Mesenchymal stem cell (in vitro differentiated cells and primary cell): ENCODE measurements at regions not wholly inside any gene's neighbourhood (a gene's known extent, or its start where the extent isn't known, plus 50 kb on each side); places are given as distances from the start of the nearest gene placed in this dataset.

Source experiments
- DNase-seq: peaks from one replicate; pipeline ENCODE4 v3.0.0-alpha.2; 2013
- H2AFZ ChIP-seq: one replicate; pipeline ENCODE4 v1.6.1; 2013; ENCODE audit warnings: low read depth, mild to moderate bottlenecking, control low read depth, inconsistent platforms, low read length, moderate library complexity
- H2AK5ac ChIP-seq: 2 replicates; pipeline ENCODE4 v1.6.1; 2013; ENCODE audit warnings: low read length, moderate library complexity, mild to moderate bottlenecking, inconsistent platforms; ENCODE audit not compliant: severe bottlenecking
- H2BK120ac ChIP-seq: one replicate; pipeline ENCODE4 v1.6.1; 2013; ENCODE audit warnings: low read depth, mild to moderate bottlenecking, inconsistent platforms, low read length, moderate library complexity
- H2BK12ac ChIP-seq, 2 experiments: one replicate each; pipeline ENCODE4 v1.6.1; 2013; ENCODE audit warnings: inconsistent platforms in 2 of 2, low read length in 2 of 2, mild to moderate bottlenecking in 2 of 2, moderate library complexity in 2 of 2, control low read depth in 1 of 2
- H2BK15ac ChIP-seq: one replicate; pipeline ENCODE4 v1.6.1; 2013; ENCODE audit warnings: mild to moderate bottlenecking, low read depth, inconsistent platforms; ENCODE audit not compliant: poor library complexity, severe bottlenecking
- H2BK5ac ChIP-seq: 2 replicates; pipeline ENCODE4 v1.6.1; 2013; ENCODE audit warnings: low read depth, mild to moderate bottlenecking, low read length, control low read depth, inconsistent platforms; ENCODE audit not compliant: poor library complexity, severe bottlenecking
- H3K14ac ChIP-seq, 2 experiments: one replicate each; pipeline ENCODE4 v1.6.1; 2013; ENCODE audit warnings: inconsistent platforms in 2 of 2, low read length in 2 of 2, control low read depth in 1 of 2, mild to moderate bottlenecking in 1 of 2, moderate library complexity in 1 of 2
- H3K18ac ChIP-seq, 2 experiments: one replicate each; pipeline ENCODE4 v1.6.1; 2013; ENCODE audit warnings: inconsistent platforms in 2 of 2, low read length in 2 of 2, control low read depth in 1 of 2, low read depth in 1 of 2, mild to moderate bottlenecking in 1 of 2
- H3K23ac ChIP-seq, 2 experiments: one replicate each; pipeline ENCODE4 v1.6.1; 2013; ENCODE audit warnings: inconsistent platforms in 2 of 2, low read length in 2 of 2, mild to moderate bottlenecking in 2 of 2, moderate library complexity in 2 of 2, control low read depth in 1 of 2
- H3K27ac ChIP-seq: 2 replicates; pipeline ENCODE4 v1.5.1; 2013; ENCODE audit warnings: mild to moderate bottlenecking, moderate library complexity, low read length, control low read depth, inconsistent platforms; ENCODE audit not compliant: poor library complexity, severe bottlenecking
- H3K27me3 ChIP-seq, 2 experiments: 2 replicates each; pipeline versions ENCODE4 v1.6.1 to v1.7.0; 2013; ENCODE audit warnings: low read length in 2 of 2, mild to moderate bottlenecking in 2 of 2, moderate library complexity in 2 of 2, control low read depth in 1 of 2, inconsistent platforms in 1 of 2; ENCODE audit not compliant: control insufficient read depth in 1 of 2, insufficient read depth in 1 of 2
- H3K36me3 ChIP-seq, 2 experiments: 2 replicates each; pipeline versions ENCODE4 v1.6.1 to v1.7.0; 2013; ENCODE audit warnings: low read length in 2 of 2, control low read depth in 1 of 2, inconsistent platforms in 1 of 2, low read depth in 1 of 2, mild to moderate bottlenecking in 1 of 2; ENCODE audit not compliant: insufficient read depth in 2 of 2, control insufficient read depth in 1 of 2
- H3K4ac ChIP-seq, 2 experiments: one replicate each; pipeline ENCODE4 v1.6.1; 2013; ENCODE audit warnings: inconsistent platforms in 2 of 2, low read length in 2 of 2, mild to moderate bottlenecking in 2 of 2, moderate library complexity in 2 of 2, control low read depth in 1 of 2, low read depth in 1 of 2
- H3K4me1 ChIP-seq: 2 replicates; pipeline ENCODE4 v1.6.1; 2013; ENCODE audit warnings: low read depth, low read length, control low read depth; ENCODE audit not compliant: control insufficient read depth, insufficient read depth
- H3K4me2 ChIP-seq: 2 replicates; pipeline ENCODE4 v1.6.1; 2013; ENCODE audit warnings: low read length, mild to moderate bottlenecking, inconsistent platforms; ENCODE audit not compliant: poor library complexity, severe bottlenecking
- H3K4me3 ChIP-seq, 2 experiments: 2 replicates each; pipeline versions ENCODE4 v1.5.1 to v1.7.0; 2013; ENCODE audit warnings: low read length in 2 of 2, mild to moderate bottlenecking in 2 of 2, control low read depth in 1 of 2, low read depth in 1 of 2; ENCODE audit not compliant: insufficient read depth in 1 of 2
- H3K79me1 ChIP-seq: replicated peaks from 2 replicates; pipeline ENCODE4 v1.6.1; 2013; ENCODE audit warnings: mild to moderate bottlenecking, control low read depth, low read length, inconsistent platforms; ENCODE audit not compliant: poor library complexity, severe bottlenecking
- H3K9ac ChIP-seq: 2 replicates; pipeline ENCODE4 v1.7.0; 2013; ENCODE audit warnings: mild to moderate bottlenecking, low read length, moderate library complexity
- H3K9me3 ChIP-seq: 2 replicates; pipeline ENCODE4 v1.7.0; 2013; ENCODE audit warnings: mild to moderate bottlenecking, low read length; ENCODE audit not compliant: control insufficient read depth
- H4K8ac ChIP-seq: one replicate; pipeline ENCODE4 v1.6.1; 2013; ENCODE audit warnings: inconsistent platforms, mild to moderate bottlenecking, low read length, moderate library complexity
- H4K91ac ChIP-seq: one replicate; pipeline ENCODE4 v1.6.1; 2013; ENCODE audit warnings: mild to moderate bottlenecking, low read length, inconsistent platforms
- WGBS: methylation state at CpG from one replicate; pipeline ENCODE4 v1.1.7; 2013; ENCODE audit warnings: mixed read lengths; 5-methylcytosine and 5-hydroxymethylcytosine counted together

DNA sequence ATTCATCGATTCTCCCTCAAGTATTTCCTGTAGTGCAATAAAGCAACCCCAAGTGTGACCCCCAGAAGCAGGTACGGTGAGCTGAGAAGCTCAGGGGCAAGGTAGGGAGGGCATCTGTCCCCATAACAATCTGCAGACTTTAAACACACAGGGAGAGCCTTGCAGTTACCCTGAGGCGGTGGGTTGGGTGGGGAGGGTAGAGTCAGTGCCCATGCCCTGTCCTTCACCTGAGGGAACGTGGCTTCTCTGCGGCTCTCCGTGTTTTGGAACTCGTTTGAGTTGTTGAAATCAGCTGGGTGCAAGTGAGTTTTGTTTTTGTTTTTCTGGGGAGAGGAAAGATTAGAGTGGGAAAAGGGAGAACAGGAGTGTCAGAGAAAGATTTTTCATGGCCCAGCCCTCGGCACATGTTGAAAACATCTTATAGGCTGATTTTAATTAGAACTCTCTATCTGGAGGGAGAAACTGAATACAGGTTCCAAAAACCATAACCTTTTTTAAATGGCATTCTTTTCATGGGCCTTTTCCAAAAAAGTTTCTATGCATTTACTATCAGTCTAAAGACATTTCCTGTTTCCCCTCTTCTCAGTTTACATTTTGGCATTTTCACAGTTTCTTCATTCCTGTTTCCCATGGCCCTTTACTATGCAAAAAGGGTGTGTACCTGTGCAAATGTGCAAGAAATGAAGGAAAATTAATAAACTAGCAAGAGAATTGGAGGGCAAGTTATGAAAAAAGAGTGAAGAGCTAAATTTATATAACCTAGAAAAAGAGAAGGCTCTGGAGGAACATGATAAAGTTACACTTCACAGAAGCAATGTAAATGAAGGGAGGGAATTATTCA, 266.5 kb upstream of the VLDLR start:
- no peak overlapping the region for H4K8ac ChIP-seq
- H3K9ac ChIP-seq = no peak overlapping the region
- H3K27me3 ChIP-seq = peaks cover 0 to 3% of the 10 kb centered on the region in 2 experiments
- no peaks in the 10 kb centered on the region for H3K9me3 ChIP-seq
- no peak overlapping the region for H2BK15ac ChIP-seq
- H3K27ac ChIP-seq = no peak overlapping the region
- WGBS = 58% methylated on average over 6 of the region's 8 CpGs
- H3K14ac ChIP-seq = no peak overlapping the region
- no peaks in the 10 kb centered on the region for H3K4me1 ChIP-seq
- H3K23ac ChIP-seq = no peak overlapping the region
- H3K4me2 ChIP-seq = no peak overlapping the region
- no peak overlapping the region for H2AFZ ChIP-seq
- H2AK5ac ChIP-seq = no peak overlapping the region
- no peaks in the 10 kb centered on the region for H3K79me1 ChIP-seq
- no peak overlapping the region for H2BK120ac ChIP-seq
- H3K36me3 ChIP-seq = no peaks in the 10 kb centered on the region
- H3K18ac ChIP-seq = no peak overlapping the region
- DNase-seq = no peak
- H4K91ac ChIP-seq = no peak overlapping the region
- H3K4me3 ChIP-seq = no peak overlapping the region
- H2BK5ac ChIP-seq = no peak overlapping the region
- H3K4ac ChIP-seq = no peak overlapping the region
- H2BK12ac ChIP-seq = no peak overlapping the region

DNA sequence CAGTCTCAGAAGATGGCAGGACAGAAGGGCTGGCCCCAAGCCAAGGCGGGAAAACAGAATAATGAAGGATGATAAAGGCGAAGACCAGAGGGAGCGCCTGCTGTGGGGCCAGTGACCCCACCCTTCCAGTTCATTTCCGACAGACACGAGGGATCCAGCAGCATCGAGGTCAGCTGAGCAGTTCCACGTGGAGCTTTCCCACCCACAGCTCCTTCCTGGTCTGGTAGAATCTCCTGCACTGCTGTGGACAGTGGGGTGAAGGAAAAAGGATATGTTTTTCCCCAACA, 265.9 kb upstream of the VLDLR start:
- H3K9ac ChIP-seq = no peak overlapping the region
- no peaks in the 10 kb centered on the region for H3K9me3 ChIP-seq
- no peak overlapping the region for H4K91ac ChIP-seq
- peaks cover 0 to 3% of the 10 kb centered on the region in 2 experiments for H3K27me3 ChIP-seq
- no peak overlapping the region for H2AFZ ChIP-seq
- no peak overlapping the region for H3K23ac ChIP-seq
- H3K4me3 ChIP-seq = no peak overlapping the region
- H3K27ac ChIP-seq = no peak overlapping the region
- H4K8ac ChIP-seq = no peak overlapping the region
- H2BK5ac ChIP-seq = no peak overlapping the region
- H2BK15ac ChIP-seq = no peak overlapping the region
- H2AK5ac ChIP-seq = no peak overlapping the region
- no peak overlapping the region for H2BK12ac ChIP-seq
- no peak overlapping the region for H3K18ac ChIP-seq
- no peak overlapping the region for H2BK120ac ChIP-seq
- WGBS = 76% methylated on average over 6 of the region's 7 CpGs
- H3K79me1 ChIP-seq = no peaks in the 10 kb centered on the region
- H3K36me3 ChIP-seq = no peaks in the 10 kb centered on the region
- DNase-seq = no peak
- no peak overlapping the region for H3K14ac ChIP-seq
- no peak overlapping the region for H3K4me2 ChIP-seq
- H3K4me1 ChIP-seq = no peaks in the 10 kb centered on the region
- H3K4ac ChIP-seq = no peak overlapping the region

DNA sequence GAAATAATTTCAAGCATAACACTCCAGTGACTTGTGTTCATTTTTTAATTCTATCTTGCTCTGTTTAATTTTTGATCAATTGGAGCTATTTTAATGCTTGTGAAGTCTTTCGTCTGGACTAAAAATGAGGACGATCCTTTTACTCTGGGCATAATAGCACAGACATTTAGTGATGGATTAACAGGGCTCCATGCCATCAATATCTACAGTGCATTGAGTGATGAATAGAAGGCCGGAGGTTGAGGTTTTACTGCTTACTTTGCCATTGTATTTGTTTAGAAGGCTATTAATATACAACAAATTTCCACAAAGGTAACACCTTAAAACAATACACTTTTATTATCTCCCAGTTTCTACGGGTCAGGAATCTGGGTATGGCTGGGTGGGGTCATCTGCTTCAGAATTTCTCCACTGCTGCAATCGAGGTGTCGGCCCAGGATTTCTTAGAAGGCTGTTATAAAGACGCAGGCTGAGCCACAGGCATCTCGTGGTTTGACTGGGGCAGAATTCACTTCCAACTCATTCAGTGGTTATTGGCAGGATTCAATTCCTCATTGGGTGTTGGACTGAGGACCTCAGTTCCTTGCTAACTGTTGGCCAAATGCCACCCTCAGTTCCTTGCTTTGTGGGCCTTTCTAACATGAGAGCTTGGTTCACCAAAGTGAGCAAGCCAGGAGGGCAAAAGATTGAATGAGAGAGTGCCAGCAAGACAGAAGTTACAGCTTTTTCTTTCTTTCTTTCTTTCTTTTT, 265.4 kb upstream of the VLDLR start:
- 82% methylated on average over 7 of the region's 8 CpGs for WGBS
- H2BK5ac ChIP-seq = no peak overlapping the region
- H3K23ac ChIP-seq = no peak overlapping the region
- H3K4me1 ChIP-seq = no peaks in the 10 kb centered on the region
- H3K27me3 ChIP-seq = peaks cover 0 to 3% of the 10 kb centered on the region in 2 experiments
- no peak overlapping the region for H3K4me3 ChIP-seq
- H3K4me2 ChIP-seq = no peak overlapping the region
- no peaks in the 10 kb centered on the region for H3K79me1 ChIP-seq
- no peak overlapping the region for H2BK12ac ChIP-seq
- H2BK15ac ChIP-seq = no peak overlapping the region
- H3K14ac ChIP-seq = no peak overlapping the region
- no peak overlapping the region for H3K27ac ChIP-seq
- H2AK5ac ChIP-seq = no peak overlapping the region
- H3K9me3 ChIP-seq = no peaks in the 10 kb centered on the region
- H2AFZ ChIP-seq = no peak overlapping the region
- no peak overlapping the region for H3K9ac ChIP-seq
- H3K36me3 ChIP-seq = no peaks in the 10 kb centered on the region
- no peak overlapping the region for H4K91ac ChIP-seq
- H3K4ac ChIP-seq = no peak overlapping the region
- no peak for DNase-seq
- no peak overlapping the region for H2BK120ac ChIP-seq
- H4K8ac ChIP-seq = no peak overlapping the region
- H3K18ac ChIP-seq = no peak overlapping the region

DNA sequence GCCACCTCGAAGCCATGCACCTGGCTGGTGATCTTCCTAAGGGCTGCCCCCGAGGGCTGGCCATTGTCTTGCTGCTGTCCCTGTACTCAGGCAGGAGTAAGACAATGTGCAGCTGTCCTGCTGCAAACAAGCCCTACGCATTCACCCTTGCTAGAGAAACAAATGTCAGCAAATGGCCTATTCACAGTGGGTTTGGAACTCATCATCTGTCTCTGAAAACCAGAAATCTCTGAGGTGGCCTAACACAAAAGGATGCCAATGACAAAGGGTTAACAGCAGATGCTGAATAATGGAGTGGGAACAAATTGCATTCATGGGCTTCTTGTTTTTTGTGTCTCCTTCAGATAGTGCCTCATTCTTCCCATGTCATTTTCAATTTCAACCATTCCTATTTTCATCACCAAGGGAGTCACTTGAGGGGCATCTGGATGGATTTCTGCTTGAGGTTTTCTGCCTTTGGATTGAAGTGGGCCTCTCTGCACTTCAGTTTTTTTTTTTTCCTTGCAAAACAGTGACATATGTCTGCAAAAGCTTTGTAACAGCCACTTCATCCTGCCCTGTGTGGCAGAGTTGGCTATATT, 261.6 kb upstream of the VLDLR start:
- H3K4me2 ChIP-seq = no peak overlapping the region
- H2BK120ac ChIP-seq = no peak overlapping the region
- no peaks in the 10 kb centered on the region for H3K36me3 ChIP-seq
- H3K4me1 ChIP-seq = no peaks in the 10 kb centered on the region
- peaks cover 0 to 3% of the 10 kb centered on the region in 2 experiments for H3K27me3 ChIP-seq
- no peaks in the 10 kb centered on the region for H3K79me1 ChIP-seq
- no peak overlapping the region for H3K23ac ChIP-seq
- H3K14ac ChIP-seq = no peak overlapping the region
- WGBS = 45% methylated on average over 3 of the region's 3 CpGs
- no peaks in the 10 kb centered on the region for H3K9me3 ChIP-seq
- H3K4me3 ChIP-seq = no peak overlapping the region
- H3K27ac ChIP-seq = no peak overlapping the region
- no peak overlapping the region for H4K91ac ChIP-seq
- H3K9ac ChIP-seq = no peak overlapping the region
- no peak overlapping the region for H2AFZ ChIP-seq
- no peak overlapping the region for H2AK5ac ChIP-seq
- no peak overlapping the region for H2BK12ac ChIP-seq
- no peak for DNase-seq
- H4K8ac ChIP-seq = no peak overlapping the region
- H2BK15ac ChIP-seq = no peak overlapping the region
- H2BK5ac ChIP-seq = no peak overlapping the region
- no peak overlapping the region for H3K4ac ChIP-seq
- H3K18ac ChIP-seq = no peak overlapping the region
